Right ventricle myocardium inferior (tissue), 1 donor: ENCODE measurements at regions not wholly inside any gene's neighbourhood (a gene's known extent, or its start where the extent isn't known, plus 50 kb on each side); places are given as distances from the start of the nearest gene placed in this dataset.
A peak's percentile ranks its signal among the peaks of the same experiment; 100 is the strongest.

Experiments used
- ATAC-seq: fragments of 200-7000 bp; cut with Tn5 transposase; one replicate; pipeline ENCODE4 v1.9.1; 2020; ENCODE audit warnings: mild to moderate bottlenecking, moderate library complexity
- DNase-seq: peaks from one replicate; pipeline ENCODE4 v3.0.0; 2021; ENCODE audit errors: missing footprints
- intact Hi-C: fragments of 100-400 bp; cut with DNase I; formaldehyde crosslinking; loops from one replicate; pipeline ENCODE4 v1.11.0; 2022
- donor health status: DM: no; HTN: yes; CAD: no; lungs with severe emphysema.

DNA sequence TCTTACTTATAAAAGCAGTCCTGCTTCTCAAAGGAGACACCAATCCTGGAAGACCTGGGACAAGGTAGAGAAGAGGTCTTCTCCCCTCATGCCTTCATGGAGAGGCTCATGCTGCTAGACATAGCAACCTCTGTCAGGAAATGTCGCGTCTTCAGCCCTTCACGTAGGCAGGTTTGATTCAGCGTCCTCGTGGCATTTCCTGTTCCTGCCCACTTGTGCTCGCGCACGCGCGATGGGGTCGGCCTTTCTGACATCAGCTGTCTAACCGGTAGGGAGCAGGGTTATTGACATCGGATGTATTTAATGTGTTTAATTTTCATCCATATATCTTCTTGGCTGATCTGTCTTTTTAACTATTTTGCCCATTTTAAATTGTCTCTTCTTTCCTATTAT lies 292.4 kb downstream of the THBS2 start:
- ATAC-seq: no peak
- intact Hi-C loops: no loop called here
- DNase-seq: no peak

DNA sequence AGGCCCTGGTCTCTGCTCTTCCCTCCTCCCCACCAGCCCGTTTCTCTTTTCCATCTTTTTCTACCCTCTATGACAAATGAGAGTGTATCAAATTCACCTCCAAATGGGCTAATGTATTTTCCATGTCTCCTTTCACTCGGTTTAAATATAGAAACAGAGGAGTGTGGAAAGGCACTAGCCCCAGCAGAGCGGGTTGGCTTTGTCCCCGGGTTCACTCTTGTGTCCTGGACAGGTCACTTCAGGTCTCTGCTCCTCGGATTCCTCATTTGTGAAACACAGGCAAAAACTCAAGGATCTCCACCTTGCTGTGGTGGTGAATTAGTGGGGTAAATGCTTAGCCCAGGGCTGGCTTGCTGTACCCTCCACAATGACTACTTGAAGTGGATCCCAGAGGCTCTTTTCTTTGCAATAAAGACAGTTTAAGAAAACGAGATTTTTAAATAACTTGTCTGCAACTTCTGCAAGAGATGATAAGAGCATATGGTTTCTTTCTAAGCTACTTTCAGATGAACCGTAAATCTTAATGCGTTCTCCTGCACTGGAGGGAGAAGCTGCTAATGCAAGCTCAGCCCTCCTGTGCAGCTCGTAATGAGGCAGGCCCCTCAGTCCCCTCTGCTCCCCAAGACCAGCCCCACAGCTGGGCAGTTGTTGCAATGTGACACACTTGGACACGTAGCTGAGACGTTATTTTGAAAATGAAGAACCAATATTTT lies 292.9 kb downstream of the THBS2 start:
- intact Hi-C loops: no loop called here
- DNase-seq (no peak), ATAC-seq (peak; percentile 72)

DNA sequence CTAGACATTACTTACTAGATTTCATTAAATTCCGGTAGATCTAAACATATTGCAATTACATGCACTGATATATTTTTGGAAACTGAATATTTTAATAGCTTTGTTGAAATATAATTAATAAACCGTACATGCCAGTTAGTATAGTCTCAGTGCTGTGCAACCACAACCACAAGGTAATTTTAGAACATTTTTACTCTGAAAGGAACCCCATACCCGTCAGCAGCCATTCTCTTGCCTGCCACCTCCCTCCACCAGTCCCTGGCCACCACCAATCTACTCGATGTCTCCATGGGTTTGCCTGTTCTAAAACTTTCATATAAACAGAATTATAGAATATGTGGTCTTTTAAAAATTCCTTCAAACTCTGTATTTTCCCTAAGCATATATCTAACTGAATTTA lies 293.9 kb downstream of the THBS2 start:
- intact Hi-C loops: loop anchor here (5.0 to 10.0 kb wide), 2 partner anchors 563 to 1575 kb away; no protein-coding TSS in a partner anchor
- ATAC-seq (no peak), DNase-seq (no peak)

DNA sequence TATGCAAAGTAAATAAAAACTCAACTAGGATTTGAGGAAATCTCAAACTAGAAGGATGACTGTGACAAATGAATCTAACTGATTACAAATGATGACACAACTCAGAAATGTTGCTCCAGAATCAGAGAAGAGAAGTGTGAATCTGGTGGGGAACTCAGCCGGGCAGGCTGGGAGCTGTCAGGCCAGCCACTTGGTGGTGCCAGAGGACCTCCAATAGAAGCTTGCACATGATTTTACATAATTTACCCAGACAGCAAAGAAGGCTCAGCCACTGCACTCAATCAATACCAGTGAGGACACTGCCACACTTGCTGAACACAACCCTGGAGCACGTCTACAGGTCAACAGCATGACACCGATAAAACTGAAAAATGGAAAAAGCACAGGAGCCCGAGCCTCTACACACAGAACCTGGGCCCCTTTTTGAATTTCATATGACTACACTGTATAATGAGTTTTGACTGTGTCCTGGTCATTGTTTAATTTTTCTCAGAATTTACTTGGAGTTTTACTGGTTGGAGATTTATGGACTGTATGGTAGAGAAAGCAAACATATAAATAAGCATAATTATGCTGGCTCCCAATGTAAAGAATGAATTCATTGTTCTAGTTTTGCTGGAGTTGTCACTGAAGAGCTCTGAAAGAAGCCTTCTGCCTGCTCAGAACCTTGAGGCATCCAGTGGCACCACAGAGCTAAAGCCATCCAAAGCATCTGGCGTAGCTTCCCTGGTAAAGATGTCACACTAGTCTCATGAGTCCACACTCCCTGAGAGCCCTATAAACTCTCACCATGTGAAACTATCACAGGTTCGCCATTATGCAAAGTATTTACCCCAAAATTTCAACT lies 296.5 kb downstream of the THBS2 start:
- intact Hi-C loops: loop anchor here (5.0 to 10.0 kb wide), 2 partner anchors 565 to 1578 kb away; no protein-coding TSS in a partner anchor
- DNase-seq (no peak), ATAC-seq (peak; percentile 81)

DNA sequence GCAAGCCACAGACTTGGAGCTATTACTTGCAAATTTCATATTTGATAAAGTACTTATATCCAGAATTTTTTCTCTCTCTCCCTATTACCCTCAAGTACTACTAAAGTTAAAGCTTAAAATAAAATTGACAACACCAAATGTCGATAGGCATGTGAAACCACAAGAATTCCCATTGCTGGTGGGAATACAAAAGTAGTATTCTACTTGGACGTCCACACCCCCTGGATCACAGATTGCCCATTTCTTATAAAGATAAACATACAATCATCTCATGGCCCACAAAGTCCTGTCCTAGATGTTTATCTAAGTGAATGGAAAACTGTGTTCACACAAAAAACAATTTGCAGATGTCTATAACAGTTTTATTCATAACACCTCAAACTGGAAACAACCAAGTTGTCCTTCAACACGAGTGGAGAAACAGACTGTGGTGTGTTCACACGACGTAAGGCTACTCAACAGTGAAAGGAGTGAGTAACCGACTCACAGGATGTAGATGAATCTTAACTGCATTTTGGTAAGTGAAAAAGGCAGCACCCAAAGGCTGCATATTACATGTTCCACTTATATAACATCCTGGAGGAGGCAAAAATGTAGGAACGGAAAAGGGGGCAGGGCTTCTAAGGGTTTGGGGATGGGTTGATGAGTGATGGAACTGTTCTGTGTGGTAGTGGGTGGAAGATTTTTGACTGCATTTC lies 297.4 kb downstream of the THBS2 start:
- ATAC-seq (no peak), DNase-seq (no peak)
- intact Hi-C loops: loop anchor here (5.0 to 10.0 kb wide), 2 partner anchors 566 to 1579 kb away; no protein-coding TSS in a partner anchor

DNA sequence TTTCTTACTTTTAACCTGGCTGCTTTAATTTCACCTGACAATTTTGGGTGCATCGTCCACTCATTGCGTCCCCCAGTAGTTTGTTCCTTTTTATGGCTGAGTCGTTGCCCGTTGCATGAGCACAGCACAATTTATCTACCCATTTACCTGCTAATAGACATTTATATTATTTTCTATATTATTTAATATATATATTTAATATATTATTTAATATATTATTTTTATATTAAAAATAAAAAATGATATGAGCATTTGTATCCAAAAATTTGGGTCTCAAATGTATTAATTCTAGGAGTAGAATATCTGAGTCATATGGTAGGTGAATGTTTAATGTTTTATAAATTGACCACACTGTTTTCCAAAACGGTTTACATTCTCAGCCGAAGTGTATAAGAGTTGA lies 300.2 kb downstream of the THBS2 start:
- intact Hi-C loops: loop anchor here (10.0 kb wide), 1 partner anchor 1581 kb away; no protein-coding TSS in a partner anchor
- ATAC-seq (no peak), DNase-seq (no peak)

DNA sequence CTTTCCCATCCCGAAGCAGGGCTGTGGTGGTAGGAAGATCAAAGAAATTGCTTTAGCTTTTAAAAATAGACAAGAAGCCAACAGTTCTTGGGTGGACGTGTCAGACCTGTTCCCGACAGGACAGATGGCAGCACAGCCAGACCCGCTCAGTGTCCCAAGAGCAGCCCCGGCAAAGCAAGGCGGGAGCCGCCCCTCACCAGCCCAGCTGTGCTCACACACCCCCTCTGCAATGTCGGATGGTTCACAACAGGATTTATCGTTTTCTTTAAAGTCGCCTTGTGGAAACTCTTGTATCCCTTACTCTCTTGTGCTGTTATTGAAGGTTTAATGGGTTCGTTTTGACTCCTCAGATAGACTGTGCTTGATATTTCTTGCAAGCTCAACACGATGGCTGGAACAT lies 302.4 kb downstream of the THBS2 start:
- ATAC-seq (no peak), DNase-seq (no peak)
- intact Hi-C loops: loop anchor here (10.0 kb wide), 1 partner anchor 1584 kb away; no protein-coding TSS in a partner anchor

DNA sequence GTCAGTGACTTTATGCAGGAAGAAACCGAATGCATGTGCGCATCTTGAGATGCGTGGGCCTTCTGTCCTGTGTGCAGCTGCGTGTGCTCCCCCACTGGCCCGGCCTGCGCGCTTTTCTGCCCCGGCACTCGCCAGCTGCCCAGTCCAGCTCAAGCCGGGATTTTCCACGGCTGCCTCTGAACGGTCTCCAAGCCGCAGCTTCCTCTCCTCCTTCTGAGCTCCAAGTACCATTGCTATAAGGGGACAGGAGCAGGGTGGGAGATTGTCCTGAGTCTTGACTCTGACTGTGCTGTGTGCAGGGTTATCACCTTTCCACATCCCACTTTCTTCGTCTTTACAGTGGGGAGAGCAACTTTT lies 302.8 kb downstream of the THBS2 start:
- intact Hi-C loops: loop anchor here (10.0 kb wide), 1 partner anchor 1584 kb away; no protein-coding TSS in a partner anchor
- DNase-seq (no peak), ATAC-seq (peak; percentile 48)

DNA sequence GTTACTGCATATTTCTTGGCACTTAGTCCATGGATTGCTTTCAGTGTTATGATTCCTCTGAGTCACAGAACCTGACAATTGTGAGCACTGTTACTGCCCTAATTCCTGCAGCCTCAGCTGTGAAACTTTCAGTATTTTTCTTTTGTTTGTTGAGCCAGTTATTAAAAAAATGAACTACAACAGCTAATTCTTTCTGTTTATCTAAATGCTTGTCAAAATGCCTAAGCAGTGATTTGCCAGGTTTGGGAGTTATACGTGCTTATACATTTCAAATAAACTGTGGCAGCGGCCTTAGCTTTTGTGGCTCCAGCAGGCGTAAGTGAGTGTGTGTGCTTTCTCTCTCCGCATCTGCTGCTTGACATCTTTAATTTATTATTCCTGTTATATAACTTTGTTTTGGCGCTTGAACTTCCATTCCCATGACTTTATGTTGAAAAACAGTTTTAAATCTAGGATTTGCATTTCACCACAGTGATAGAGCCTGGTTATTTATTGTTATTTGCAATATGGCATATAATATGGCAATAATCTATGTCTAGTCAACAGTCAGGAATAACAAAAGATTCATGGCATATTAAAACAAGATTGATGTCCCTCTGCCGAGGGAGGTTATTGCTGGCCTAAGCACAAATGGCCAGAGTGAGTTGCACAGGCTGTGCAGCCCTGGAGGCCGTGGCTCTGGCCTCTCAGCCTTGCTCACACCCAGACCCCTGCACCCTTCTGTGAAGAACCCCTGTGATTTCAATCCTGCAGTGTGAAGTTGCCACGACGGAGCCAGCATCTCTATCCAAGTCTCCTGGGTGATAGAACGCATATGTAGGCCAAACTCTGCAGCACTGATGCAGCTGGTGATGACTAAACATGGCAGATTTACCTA lies 303.4 kb downstream of the THBS2 start:
- intact Hi-C loops: loop anchor here (10.0 kb wide), 1 partner anchor 1585 kb away; no protein-coding TSS in a partner anchor
- ATAC-seq: peak; percentile 10
- DNase-seq: no peak

DNA sequence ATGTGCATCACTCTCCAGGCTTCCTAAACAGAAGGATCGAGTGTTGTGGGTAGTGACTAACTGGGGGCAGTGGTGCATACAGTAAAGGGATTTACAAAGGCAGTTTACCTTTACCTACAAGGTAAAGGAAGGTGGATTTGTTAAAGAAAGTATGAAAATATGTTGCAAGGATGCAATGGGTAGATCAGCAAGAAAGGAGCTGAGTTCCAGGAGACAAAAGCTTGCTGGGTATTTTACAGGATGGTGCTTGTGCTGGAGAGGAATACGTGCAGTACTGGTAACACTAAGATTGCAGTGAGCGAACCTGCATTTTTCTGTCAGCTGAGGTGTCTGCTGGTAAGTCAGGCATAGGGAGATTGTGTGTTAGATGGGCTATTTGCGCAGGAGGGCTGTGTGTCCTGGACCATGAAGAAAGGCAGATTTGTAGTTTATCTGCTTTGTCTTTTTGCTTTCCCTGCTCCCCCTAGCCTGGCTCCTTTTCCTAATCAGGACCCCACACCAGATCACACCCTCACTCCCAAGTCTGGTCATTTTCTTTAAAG lies 304.6 kb downstream of the THBS2 start:
- intact Hi-C loops: no loop called here
- DNase-seq (no peak), ATAC-seq (no peak)

DNA sequence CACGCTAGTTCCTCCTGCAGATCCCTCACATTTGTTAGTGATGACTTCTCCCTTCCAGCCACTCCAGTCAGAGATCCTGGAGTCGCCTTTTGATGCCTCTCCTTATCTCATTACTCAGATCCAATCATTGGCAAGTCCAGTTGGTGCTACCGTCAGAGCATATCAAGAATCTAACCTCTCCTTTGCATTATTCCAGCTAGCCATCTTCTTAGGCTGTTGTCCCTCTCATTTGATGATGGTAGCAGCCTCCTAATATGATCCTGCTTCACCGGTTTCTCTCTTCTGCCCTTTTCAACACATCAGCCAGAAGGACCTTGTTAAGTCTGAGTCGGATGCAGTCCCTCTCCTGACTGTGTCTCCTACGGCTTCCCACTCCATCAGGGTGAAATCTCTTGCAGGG lies 305.6 kb downstream of the THBS2 start:
- intact Hi-C loops: no loop called here
- no peak for DNase-seq
- no peak for ATAC-seq

DNA sequence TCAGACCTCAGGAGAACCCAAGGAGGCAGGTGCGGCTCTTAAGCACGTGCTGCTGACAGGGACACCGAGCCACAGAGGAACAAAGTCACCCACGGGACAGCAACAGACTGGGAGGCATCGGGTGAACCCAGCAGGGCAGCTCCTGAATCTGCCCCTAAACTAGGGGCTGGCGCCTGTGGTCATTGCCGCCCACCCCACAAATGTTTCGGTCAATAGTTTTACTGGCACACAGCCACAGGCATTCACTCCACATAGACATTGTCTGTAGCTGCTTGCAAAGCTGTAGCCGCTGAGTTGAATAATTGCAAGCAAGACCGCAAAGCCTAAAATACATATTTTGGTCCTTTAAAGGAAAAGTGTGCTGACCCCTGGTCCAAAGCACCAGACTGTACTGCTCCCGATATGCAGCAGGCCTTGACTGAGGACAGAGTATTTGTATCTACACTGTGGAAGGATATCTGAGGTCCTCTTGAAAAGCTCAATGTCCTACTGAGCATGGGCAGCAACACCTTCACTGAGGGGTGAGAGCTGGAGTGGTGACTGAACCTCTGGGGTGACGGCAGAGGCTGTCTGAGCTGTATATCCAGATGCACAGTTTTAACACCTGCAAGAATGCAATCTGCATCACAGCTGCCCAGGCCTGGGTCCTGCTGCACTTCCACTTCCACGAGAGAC lies 310.3 kb downstream of the THBS2 start:
- intact Hi-C loops: no loop called here
- ATAC-seq (peak; percentile 64), DNase-seq (no peak)

DNA sequence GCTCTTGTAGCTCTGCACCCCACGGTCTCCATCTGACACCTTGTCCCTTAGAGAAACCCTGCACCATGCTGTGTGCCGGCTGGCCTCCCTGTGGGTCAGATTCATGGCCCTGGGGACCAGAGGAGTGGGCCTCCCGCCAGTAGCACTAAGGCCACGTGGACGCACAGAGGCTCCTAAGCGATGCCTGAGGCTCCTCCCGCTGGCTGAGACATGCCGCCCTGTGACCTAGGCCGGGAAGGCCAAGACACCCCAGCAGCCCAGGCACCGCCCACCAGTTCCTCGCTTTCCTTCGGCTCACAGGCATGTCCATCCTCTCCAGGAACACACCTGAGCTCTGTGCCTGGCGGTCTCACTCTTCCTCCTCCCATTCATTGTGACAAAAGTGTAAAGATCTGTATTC lies 311.0 kb downstream of the THBS2 start:
- DNase-seq (no peak), ATAC-seq (no peak)
- intact Hi-C loops: no loop called here

DNA sequence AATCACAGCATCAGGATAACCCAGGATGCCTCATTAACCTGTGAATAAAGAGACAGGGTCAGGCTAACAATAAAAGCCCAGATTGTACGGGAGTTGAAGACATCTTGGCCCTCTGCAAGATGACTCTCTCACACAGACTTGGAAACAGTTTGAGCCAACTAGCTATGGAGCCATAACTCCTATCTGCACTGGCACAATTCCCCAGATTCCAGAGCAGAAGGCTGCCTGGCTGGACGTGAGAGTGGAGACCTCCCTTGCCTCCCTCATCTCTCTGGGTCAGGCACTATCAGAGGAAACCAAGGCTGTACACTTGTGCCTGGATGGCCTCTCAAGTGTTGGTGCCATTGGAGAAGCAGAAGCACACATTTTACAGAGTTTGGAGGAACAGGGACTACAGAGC lies 312.6 kb downstream of the THBS2 start:
- intact Hi-C loops: no loop called here
- ATAC-seq (no peak), DNase-seq (no peak)

DNA sequence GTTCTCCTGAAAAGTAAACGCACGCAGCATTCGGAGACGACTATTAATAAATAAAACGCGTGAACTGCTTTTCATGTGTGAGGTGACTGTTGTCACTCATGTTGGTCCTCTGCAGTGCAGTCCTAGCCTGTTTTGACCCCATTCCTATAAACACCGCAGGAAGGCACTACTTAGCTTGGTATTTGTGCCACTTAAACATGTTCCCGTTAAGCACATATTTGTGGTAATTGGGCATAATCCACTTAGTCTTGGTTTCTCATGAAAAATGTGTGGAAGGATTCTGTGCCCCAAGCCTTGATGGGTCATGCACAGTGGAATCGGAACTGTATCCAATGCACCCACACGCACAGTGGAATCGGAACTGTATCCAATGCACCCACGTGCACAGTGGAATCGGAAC lies 313.9 kb downstream of the THBS2 start:
- intact Hi-C loops: no loop called here
- ATAC-seq (no peak), DNase-seq (no peak)

DNA sequence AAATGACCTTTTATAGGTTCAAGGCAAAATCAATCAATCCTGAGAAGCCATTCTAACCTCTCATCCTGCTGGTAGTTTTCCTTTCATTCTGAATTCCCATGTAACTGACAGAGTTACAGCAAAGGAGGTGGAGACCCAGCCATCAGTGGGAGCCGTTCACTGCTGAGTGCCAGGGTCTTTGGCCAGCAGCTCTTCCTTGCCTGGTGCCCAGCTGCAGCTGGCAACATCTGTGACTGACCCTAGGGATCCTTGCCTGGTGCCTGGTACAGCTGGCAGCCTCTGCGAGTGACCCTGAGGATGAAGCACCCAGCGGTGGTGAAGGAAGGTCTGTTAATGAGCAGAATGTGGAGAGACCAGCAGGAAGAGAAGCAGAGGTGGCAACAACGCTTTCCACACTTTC lies 314.6 kb downstream of the THBS2 start:
- no peak for ATAC-seq
- intact Hi-C loops: no loop called here
- DNase-seq: no peak

DNA sequence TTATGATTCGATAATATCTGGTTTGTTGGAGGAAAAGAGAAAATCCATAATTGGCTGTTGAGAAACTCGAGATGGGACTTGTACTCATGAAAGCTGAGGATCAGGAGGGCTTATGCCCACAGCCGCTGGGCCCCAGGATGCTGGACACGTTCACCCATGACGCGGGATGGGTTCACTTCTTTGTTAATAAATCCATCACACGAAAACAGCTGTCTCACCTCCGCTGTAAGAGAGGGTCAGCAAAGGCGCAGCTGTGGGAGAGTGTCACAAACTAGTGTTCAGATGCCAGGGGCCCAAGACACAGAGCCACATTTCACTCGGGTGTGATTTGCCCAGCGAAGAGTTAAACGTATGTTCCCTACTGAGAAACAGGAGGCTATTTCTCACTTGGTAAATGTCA lies 315.1 kb downstream of the THBS2 start:
- intact Hi-C loops: no loop called here

DNA sequence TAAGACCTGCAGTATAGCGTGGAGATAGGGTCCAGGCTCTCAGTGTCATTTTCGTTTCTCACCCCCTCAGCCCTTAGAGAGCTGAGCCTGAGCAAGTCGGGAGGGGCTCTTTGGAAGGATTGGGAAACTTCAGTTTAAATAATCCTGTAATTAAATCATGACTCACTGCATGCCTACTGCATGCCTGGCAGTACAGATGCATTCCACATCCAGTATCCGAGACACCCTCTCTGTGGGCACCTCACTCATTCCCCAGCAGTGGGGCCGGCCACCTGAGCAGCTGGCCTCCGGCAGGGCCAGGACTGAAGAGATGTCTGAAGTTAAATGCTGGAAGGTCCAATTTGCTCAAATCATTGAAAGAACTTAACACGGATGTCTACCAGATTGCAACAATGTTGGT lies 316.6 kb downstream of the THBS2 start:
- DNase-seq (no peak), ATAC-seq (no peak)
- intact Hi-C loops: no loop called here

More for the DNA sequence above, 315.1 kb downstream of the THBS2 start:
- DNase-seq (no peak), ATAC-seq (no peak)
